Fibroblast of skin of abdomen (primary cell): ENCODE measurements at regions not wholly inside any gene's neighbourhood (a gene's known extent, or its start where the extent isn't known, plus 50 kb on each side); places are given as distances from the start of the nearest gene placed in this dataset.

Source experiments
- DNase-seq: peaks from one replicate; pipeline ENCODE4 v3.0.0-alpha.2; 2013

DNA sequence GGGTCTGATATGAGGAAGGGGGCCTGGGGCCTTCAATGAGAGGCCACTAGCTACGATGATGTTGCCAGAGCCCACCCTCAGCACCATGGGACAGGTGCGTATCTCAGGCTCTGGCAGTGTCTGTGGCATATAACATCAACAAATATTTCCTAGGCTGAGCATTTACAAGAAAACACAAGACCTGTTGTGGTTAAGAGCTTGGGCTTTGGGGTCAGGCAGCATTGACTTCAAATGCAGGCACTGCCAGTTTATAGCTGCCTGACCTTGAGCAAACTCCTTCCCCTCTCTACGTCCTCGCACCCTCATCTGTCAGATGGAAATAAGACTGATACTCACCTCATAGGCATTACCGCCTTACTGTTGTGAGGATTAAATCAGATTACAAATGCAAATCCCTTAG, 156.0 kb downstream of the KATNAL1 start:
- DNase-seq = no peak

DNA sequence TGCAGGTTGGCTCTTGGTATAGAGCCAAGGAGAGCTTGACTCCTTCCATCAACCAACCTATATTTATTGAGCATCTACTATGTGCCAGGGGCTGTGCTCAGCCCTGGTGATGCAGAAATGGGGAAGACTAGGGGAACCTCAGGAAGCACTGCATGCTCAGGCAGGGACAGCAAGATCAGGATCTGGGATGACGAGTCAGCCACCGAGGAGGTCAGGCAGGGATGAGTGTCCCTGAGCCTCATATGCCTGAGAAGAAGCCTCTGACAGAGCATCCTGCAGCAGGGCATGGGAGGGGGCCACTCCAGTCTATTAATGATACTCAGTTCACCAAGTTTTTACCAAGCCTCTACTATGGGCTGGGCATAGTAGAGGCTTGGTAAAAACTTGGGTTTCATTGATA, 158.1 kb downstream of the KATNAL1 start:
- DNase-seq = no peak

DNA sequence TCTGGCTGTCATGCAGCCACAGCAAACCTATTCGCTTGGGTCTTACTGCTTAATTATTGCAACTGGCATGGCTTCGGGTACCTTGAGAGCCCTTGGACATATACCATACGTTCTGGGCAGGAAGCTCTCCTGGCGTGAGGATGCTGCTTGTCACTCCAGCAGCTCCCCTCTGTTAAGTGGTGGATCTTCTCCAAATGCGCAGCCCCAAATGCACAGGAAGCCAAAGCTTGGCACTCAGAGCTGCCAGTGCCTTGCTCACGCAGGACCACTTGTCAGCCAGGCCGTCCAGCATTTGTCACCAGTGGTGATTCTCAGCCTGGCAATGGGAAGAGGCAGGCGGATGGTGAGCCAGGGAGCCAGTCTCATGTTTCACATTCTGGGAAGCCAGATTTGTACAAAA, 158.6 kb downstream of the KATNAL1 start:
- DNase-seq = no peak

DNA sequence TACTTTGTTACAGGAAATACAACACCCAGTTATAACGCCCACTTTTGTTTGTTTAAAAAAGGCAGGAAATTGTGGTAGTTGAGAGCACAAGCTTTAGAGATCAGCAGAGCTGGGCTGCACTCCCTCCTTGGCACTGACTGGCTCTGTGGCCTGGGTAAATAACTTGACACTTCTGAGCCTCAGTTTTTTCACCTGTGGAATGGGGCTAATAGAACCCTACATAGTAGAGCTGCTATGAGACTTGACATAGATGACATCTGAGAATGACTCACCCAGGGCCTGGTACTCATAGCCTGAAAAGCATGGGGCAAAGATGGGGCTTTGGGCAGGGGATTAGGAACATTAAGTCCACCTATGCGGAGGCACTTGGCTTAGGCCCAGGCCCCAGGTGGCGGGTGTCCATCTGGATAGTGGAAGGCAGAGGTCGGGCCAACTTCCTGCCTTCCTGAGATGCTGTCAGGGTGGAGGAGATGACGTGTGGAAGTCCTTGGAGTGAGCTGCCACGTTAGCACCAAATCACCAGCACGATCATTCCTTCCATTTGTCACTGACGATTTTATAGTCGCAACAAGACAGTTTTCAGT, 159.1 kb downstream of the KATNAL1 start:
- no peak for DNase-seq

DNA sequence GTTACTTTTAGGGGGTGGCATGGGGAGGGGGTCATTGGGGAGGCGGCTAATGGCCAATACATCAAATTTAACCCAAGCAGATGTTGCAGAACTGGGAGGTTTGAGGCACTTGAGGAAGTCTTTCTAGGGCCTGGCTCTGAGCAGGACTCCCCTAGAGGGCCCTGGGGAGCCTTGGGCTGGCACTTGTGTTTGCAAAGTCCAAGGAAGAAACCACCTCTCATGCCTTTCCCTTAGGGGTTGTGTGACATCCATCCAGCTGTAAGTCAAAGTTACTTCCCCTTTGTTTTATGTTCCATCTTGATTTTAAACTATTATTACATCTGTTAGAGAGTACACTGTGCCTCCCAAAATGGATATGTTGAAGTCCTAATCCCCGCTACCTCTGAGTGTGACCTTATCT, 159.9 kb downstream of the KATNAL1 start:
- DNase-seq = no peak

DNA sequence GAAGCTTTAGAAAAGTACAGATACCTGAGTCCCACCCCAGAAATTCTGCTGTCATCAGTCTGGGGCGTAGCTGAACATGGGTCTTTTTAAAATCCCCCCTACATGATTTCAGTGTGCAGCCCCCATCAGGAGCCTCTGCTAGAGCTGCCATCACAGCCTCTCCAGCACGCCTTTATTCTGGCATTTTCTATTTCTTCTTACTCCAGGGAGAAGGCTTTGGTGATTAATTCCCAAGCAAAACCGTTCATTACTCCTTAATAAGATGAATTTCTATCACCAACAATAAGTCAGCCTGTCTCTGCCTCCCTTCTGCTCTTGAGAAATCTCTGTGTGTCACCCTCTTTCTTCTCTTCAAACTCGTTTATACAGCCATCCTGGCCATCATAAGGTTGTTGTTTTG, 160.3 kb downstream of the KATNAL1 start:
- no peak for DNase-seq

DNA sequence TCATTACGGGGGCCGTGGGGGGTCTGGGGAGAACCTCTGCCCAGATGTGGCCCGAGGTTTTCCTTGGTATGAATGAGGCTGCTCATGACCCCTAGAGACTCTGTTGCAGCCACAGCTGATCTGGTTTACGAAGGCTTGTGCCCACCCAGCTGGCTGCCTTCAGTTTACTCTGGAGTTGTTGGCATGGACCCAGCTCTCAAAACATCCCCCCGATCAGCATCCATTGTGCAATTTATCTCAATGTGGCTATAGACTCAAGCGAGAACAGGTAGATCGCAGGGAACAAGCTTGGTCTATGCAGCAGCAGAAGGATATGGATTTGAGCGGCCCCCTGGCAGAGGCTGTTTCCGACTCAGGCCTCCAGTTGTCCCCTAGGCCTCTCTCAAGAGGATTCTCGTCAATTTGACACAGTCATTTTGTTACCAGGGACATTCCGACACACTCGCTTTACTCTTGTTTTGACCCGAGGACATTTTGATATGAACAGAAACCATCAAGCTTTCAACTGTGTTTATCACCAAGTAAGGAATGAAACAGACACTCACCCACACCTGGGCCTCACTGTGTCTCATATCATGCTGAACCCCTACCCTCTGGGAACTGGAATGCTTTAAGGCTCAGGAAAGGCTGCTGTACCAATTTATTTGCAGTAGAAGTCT, 161.5 kb downstream of the KATNAL1 start:
- no peak for DNase-seq

DNA sequence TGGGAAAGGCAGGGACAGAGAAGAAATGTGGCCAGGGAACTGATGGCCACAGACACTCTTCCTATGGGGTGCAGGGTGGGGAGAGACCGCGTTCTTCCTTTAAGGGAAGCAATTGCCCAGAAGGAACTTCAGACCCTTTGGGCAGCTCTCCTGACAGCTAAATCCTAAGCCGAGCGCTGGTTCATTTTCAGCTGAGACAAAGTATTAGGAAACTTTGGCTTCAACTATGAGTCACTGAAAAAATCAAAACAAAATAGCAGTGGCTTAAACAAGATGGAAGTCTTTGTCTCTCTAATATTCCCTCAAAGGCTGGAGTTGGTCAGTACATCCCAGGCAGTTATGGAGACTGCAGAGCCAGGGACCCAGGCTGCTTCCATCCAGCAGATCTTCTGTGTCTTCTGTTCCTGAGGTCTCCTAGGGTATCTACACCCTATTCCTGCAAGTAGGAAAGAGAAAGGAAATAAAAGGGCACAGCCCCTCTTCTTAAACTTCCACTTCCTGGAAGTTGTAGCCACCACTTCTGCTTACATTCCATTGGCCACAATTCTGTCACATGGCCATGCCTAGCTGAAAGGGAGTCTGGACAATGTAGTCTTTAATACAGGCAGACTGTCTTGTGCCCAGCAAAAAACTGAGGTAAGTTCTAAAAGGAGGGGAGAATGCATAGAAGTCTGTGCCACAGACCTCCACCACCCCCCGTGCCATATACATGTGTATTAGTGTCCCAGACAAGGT, 163.5 kb downstream of the KATNAL1 start:
- peak; percentile 59 for DNase-seq

DNA sequence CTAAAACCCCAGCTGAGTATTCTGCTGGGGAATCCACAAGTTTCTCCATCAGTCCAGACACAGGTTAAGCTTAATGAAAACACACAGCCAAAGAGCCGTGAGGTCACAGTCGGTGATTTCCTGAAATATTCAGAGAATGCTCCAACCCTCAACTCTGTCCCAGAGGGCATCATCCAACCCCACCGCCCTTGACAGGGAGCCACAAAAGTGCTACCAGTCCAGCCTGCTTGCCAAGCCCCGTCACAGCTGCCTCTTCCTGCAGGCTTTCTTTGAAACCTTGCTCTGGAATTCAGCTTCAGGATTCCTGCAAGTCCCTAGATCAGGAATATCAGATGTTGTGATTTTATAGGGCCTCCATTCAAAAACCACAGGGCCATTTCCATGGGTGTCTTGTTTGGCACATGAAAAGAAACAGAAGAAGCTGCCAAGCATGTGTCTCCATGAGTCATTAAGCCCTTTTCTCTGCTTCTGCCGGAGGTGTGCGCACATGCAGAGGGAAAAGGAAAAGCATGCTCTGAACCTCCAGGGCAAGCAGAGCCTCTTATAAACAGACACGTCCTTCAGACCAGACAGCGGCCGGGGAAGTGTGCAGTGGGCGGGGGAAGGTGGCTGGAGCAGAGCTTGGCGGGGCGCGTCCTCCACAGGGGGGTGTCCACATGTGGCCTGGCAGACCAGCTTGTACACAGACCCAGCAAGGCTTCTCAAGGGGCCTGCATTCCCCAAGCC, 164.7 kb downstream of the KATNAL1 start:
- peak; percentile 98 for DNase-seq

DNA sequence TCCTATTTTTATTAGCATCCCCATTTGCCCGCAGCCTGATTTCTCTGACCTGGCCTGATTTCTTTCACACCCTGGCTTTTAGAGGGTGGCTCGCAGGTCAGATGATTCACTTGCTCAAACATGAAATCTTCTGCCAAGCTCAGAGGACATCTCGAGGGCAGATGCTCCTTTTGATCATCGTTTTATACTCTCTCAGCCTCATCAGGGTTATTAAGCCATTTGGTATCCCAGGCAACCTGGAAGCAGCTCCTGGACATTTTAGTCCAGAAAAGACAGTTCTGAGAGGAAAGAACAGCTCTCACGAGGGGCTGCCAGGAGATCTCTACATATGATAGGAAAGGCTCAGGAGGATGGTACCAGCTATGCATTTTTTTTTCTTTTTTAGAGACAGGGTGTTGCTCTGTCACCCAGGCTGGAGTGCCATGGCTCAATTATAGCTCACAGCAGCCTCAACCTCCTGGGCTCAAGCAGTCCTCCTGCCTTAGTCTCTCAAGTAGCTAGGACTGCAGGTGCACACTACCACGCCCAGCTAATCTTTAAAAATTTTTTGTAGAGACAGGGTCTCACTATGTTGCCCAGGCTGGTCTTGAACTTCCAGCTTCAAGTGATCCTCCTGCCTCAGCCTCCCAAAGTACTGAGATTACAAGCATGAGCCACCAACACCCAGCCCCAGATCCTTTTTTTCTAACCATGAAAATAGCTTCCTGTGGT, 165.4 kb downstream of the KATNAL1 start:
- no peak for DNase-seq

DNA sequence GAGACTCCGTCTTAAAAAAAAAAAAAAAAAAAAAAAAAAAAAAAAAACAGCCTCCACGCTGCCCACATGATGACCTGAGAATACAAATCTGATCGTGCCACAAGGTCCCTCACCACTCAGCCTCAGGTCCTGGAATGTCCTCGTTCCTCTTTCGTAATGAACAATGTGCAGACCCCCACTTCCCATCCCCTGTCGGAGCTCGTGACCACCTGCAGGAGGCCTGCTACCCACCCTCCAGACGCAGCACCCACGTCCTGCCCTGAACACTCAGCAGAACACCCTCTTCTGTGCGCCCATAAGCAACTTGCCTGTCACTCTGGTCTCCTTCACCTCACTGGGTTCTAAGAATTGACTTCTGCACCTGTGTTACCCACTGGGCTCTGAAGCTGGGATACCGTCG, 166.4 kb downstream of the KATNAL1 start:
- no peak for DNase-seq

DNA sequence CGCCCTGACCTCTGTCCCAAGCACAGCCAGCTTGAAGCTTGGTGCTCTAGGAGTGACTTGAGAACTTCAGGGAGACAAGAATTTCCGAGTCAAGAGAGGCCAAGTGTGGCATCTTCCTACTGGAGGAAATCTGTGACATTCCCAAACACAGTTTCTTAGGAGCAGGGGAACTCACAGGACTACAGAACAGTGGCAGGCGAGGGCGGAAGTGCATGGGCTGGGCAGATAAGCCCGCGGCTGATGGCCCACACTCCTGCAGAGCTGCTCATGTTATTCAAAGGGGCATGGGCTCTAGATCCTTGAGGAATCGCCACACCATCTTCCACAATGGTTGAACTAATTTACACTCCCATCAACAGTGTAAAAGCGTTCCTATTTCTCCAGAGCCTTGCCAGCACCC, 168.8 kb downstream of the KATNAL1 start:
- DNase-seq = no peak

DNA sequence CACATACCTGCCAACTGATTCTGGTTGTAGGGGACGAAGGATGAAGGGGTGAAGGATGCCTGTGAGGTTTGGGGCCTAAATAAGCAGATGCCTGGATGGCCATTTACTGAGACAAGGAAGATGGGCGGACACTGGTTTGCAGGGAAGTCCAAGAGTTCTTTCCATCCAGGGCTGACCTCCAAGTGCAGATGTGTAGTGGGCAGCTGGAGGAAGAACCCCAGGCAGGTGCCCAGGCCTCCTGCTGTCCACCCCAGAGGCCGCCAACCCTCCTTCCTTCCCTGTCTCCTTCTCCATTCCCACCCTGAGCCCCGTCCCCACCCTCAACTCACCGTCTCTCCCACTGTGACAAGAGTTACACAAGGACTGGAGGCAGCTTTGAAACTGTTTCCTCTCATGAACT, 171.5 kb downstream of the KATNAL1 start:
- DNase-seq = no peak

DNA sequence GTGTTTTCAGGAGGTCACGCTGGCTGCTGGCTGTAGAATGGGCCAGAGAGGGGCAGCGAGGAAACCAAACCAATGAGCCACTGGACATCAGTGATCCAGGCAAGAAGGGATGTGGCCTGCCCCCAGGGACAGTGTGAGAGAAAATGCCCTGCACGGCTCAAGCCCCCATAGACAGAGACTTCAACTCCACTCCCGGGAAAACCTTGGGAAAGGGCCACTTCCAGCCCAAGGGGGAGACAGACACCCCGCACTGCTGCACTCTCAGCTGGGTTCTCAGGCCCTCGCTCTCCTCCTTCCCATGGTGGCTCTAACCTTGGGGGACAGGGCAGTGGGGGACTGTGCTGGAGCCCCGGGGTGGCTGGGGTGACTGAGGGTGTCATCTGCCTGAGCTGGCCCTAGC, 172.0 kb downstream of the KATNAL1 start:
- DNase-seq = no peak

DNA sequence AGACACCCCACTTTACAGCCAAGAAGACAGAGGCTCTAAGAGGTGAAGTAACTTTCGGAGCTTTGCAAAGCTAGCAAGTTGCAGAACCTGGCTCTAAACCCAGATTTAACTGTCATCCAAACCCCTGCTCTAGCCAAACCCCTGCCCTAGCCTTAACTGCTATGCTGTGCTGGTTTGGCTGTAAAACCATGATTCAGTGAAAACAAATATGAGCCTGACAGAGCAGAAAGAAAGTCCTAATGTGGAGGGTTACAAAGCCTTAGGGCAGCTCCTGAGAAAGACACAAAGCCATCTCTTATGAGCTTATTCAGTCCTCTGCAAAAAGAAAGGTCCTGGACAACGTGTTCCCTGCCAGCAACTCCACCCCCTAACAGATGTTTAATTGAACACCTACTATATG, 172.8 kb downstream of the KATNAL1 start:
- no peak for DNase-seq

DNA sequence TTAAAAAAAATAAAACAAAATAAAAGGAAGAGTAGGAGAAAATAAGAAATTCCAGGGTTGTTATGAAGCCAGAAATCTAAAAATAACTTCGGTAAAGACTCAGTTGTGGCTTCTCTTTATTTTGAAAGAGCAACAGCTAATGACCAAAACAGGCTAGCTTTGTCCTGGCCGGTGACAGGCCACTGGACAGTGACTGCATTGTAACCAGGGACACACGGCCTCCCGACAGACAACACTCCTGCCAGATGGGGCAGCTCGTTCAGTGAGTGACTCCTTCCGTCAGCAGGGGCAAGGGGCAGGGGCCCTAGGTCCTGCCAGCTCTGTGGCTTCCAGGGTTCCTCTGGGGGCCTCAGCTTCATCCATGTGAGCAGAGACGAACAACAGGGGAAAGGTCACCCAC, 173.4 kb downstream of the KATNAL1 start:
- no peak for DNase-seq

DNA sequence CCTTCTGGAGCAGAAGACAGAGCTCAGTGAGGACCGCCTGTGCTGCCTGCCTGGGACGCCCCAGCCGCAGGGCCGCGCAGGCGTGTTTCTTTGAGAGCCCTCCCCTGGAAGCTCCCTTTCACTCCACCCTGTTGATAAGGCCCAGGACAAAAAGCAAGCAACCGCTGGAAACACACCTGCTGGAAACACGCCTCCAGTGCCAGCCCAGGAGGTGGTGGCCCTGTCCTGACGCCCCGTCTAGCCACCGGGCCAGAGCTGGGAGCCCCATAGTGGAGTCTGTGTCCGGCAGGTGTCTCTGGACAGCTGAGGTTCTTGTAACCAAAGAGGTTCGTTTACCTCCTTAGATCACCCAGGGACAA, 173.8 kb downstream of the KATNAL1 start:
- no peak for DNase-seq

DNA sequence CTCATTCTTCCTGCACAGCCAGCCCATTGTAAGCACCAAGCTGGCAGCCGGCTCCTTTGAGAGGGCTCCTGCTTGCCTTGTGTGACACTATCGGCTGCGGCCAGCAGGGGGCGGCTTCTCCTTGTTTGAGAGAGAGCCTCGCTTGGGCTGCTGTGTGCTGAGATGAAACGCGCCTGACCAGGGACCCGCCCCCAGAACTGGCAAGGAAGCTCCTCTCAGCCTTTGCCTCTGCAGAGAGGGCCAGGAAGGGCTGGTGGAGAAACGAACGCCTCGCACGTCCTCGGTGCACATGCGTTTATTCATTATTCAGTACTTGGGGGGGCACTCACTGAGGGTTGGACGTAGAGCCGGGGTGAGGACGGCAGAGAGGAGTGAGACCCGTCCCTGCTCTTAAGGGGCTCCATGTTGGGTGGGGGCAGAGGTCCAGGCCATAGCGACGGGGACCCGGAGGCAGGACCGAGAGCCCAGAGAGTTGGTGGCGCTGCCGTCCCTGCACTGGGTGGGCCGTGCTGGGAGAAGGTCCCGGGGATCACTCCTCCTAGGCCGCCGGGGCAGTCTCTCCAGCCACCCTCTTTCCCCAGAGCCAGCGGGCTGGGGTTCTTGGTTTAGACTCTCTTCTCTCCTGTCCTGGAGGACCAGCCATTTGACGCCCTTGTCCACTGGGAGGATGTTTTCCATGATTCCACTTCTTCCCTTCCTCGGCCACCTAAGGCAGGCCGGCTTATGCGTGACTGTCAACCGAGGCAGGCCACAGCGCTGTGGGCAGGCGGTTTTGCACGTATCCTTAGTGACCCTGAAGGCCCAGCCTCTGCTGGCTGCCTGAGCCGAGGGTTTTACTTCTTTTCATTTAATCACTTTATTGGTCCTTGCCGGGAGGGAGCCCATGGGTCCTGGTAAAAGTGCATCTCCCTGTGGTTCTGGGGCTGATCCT, 174.5 kb downstream of the KATNAL1 start:
- peak; percentile 91 for DNase-seq

DNA sequence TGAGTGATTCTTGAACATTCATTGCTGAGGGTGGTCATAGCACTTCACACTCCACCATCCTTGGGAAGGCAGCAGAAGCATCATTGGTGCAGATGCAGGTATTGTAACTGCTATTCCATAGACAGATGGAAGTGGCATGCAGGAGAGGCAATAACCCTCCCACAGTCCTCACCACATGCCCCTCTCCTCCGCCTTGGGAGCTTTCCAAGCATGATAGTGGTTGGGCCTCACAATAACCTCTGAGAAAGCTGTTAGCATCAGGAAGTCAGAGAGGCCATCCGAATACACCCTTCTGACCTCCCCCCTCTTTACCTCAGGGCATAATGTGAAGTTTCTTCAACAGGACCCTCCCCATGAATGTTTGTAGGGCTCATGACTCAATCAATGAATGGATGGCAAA, 177.9 kb downstream of the KATNAL1 start:
- no peak for DNase-seq

DNA sequence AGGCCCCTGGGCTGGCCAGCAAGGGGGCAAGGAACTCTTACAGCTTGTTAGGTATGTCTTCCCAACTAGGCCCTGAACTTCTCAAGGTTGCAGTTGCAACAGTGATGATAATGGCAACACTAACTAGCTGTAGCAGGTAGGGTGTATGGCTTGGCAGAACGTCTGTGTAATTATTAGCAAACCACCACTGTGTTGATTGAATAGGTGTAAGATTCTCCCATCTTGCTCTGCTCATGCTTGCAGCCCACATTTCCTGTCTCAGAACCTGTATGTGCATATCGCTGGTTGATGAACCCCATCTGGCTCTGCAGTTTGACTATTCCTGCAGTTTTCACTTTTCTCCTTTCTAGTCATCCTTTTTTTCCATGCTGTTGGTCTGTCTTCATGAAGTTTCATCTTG, 178.8 kb downstream of the KATNAL1 start:
- no peak for DNase-seq

DNA sequence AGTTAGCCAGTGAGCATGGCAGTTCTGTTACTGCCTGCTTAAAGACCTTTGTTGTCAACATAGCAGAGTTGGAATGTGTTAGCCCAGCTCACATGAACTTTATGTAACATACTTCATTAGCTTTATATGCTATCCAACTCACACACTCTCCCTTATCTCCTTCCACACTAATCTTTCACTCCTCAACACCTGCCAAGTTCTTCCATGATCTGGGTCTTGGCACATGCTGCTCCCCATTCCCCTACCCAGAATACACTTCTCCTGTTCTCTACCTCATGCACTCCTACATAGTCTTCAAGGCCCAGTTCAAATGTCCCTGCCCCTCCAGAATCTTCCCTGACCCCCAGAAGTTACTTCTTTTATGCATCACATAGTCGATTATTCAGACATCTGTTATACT, 179.3 kb downstream of the KATNAL1 start:
- DNase-seq = no peak

DNA sequence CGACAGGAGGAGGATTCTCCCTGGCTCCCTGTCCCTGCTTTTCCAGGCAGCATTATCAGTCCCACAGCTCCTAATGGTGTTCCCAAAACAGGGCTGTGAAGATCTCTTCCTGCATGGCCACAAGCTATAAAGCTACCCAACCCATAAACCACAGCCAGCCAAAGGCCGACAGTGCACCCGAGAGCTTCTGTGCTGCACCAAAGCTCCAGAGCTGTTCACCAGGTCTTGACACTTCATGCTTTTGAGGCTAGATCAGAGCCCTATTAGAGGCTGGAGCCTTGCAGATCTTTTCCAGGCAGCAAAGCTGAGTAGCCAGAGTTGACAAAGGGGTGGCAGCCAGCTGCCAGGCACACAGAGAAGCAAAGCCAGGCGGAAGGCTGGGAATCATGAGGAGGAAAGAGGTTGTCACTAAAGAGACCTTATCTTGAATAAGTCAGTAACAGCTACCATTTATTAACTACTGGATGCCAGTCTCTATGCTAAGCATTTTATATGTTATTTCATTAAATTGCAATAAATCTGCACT, 180.4 kb downstream of the KATNAL1 start:
- DNase-seq = no peak
